Suprapubic skin (tissue), 3 donors: ENCODE measurements at regions not wholly inside any gene's neighbourhood (a gene's known extent, or its start where the extent isn't known, plus 50 kb on each side); places are given as distances from the start of the nearest gene placed in this dataset.

ENCODE experiments used
- POLR2AphosphoS5 ChIP-seq, 3 donors: sonication (generic); formaldehyde crosslinking; IDR thresholded peaks; one replicate each; pipeline ENCODE4 v1.6.1; 2017; ENCODE audit warnings: antibody characterized with exemption in 3 of 3
- TF ChIP-seq, protein P1 (sequence below), 2 donors: fragments of 200-600 bp in 1 of 2; fragments of 450-650 bp in 1 of 2; sonication (generic) in 1 of 2; IDR thresholded peaks; one replicate each; pipeline ENCODE4 v1.5.1; 2016 to 2019; ENCODE audit warnings: antibody characterized with exemption in 2 of 2, mild to moderate bottlenecking in 1 of 2, moderate library complexity in 1 of 2

DNA sequence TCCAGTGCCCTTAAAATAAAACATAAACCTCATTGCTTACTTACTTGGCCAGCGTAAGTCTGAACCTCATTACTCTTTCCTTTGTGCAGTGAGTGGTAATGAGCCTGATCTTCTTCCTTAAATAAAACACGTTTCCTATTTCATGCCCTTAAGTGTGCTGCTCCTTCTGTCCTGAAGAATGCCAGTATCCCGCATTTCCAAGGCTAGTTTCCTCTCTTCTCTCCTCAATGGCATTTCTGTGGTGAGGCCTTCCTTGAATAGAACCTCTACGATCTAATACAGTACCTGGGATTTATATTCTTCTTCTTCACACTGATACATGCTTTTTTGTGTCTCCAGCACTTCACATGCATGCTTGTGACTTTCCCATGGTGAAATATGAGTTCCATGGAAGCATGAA is 523.4 kb upstream of the CDH4 start:
- no peak for TF ChIP-seq POLR2AphosphoS5 (IDR thresholded peaks at IDR 0.05)
- TF ChIP-seq, protein P1, sequence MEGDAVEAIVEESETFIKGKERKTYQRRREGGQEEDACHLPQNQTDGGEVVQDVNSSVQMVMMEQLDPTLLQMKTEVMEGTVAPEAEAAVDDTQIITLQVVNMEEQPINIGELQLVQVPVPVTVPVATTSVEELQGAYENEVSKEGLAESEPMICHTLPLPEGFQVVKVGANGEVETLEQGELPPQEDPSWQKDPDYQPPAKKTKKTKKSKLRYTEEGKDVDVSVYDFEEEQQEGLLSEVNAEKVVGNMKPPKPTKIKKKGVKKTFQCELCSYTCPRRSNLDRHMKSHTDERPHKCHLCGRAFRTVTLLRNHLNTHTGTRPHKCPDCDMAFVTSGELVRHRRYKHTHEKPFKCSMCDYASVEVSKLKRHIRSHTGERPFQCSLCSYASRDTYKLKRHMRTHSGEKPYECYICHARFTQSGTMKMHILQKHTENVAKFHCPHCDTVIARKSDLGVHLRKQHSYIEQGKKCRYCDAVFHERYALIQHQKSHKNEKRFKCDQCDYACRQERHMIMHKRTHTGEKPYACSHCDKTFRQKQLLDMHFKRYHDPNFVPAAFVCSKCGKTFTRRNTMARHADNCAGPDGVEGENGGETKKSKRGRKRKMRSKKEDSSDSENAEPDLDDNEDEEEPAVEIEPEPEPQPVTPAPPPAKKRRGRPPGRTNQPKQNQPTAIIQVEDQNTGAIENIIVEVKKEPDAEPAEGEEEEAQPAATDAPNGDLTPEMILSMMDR (IDR thresholded peaks at IDR 0.05) = no peak
